Peyer's patch (tissue), 4 donors: ENCODE measurements at regions not wholly inside any gene's neighbourhood (a gene's known extent, or its start where the extent isn't known, plus 50 kb on each side); places are given as distances from the start of the nearest gene placed in this dataset.
A peak's percentile ranks its signal among the peaks of the same experiment; 100 is the strongest.
"Not testable (repeated sequence)": the region's sequence is repeated elsewhere in the genome, so short reads cannot be mapped to it uniquely, and the experiment has no call there.

Experiments used
- DNase-seq, 3 donors: peaks; one replicate each; pipeline ENCODE4 v3.0.0-alpha.2; 2017 to 2019
- H3K27ac ChIP-seq, 4 donors: fragments of 200-600 bp; sonication (generic); one replicate each; pipeline ENCODE4 v1.5.1; 2016 to 2019
- H3K27me3 ChIP-seq, 2 donors: fragments of 200-600 bp; sonication (generic); one replicate each; pipeline ENCODE4 v1.5.1; 2019
- H3K36me3 ChIP-seq, 3 donors: fragments of 200-600 bp; sonication (generic); one replicate each; pipeline ENCODE4 v1.5.1; 2016 to 2019
- H3K4me1 ChIP-seq, 4 donors: fragments of 200-600 bp; sonication (generic); one replicate each; pipeline ENCODE4 v1.5.1; 2016 to 2019
- H3K4me3 ChIP-seq, 4 donors: fragments of 200-600 bp; sonication (generic); 1 replicate in 3 of 4; 2 replicates in 1 of 4; pipeline ENCODE4 v1.5.1; 2016 to 2019; ENCODE audit warnings: mild to moderate bottlenecking in 1 of 4
- H3K9me3 ChIP-seq, 4 donors: fragments of 200-600 bp; sonication (generic); one replicate each; pipeline ENCODE4 v1.5.1; 2016 to 2019; ENCODE audit warnings: mild to moderate bottlenecking in 1 of 4
- CTCF ChIP-seq, 6 experiments: fragments of 450-650 bp in 4 of 6; fragments of 200-600 bp in 2 of 6; sonication (generic) in 1 of 6; IDR thresholded peaks; one replicate each; pipeline ENCODE4 v1.5.1; 2017 to 2019; ENCODE audit warnings: antibody characterized with exemption in 6 of 6, mild to moderate bottlenecking in 3 of 6, moderate library complexity in 1 of 6
- POLR2A ChIP-seq, 2 donors: fragments of 450-650 bp; IDR thresholded peaks; one replicate each; pipeline ENCODE4 v1.5.1; 2017; ENCODE audit warnings: antibody characterized with exemption in 2 of 2, mild to moderate bottlenecking in 2 of 2, moderate library complexity in 2 of 2

GRCh38 chr12:13404111-13404628 lies 207.6 kb downstream of the EMP1 start:
- no peak for DNase-seq
- H3K4me3 ChIP-seq: no peak overlapping the region

GRCh38 chr12:13391375-13391774 lies 194.8 kb downstream of the EMP1 start:
- DNase-seq: not testable (repeated sequence)
- peaks cover 0 to 13% (median 0%) of the 10 kb centered on the region in 4 donors for H3K4me1 ChIP-seq
- H3K27ac ChIP-seq: peak overlapping the region in 2 of 4 donors; percentile 63 to 77

More at GRCh38 chr12:13404111-13404628, 207.6 kb downstream of the EMP1 start:
- no peaks in the 10 kb centered on the region for H3K27me3 ChIP-seq
- no peak for TF ChIP-seq POLR2A (IDR thresholded peaks at IDR 0.05)
- TF ChIP-seq CTCF (IDR thresholded peaks at IDR 0.05): no peak
- H3K27ac ChIP-seq: no peak overlapping the region
- H3K4me1 ChIP-seq: peaks cover 0 to 8% (median 0%) of the 10 kb centered on the region in 4 donors
- H3K9me3 ChIP-seq: no peaks in the 10 kb centered on the region
- H3K36me3 ChIP-seq: no peaks in the 10 kb centered on the region

GRCh38 chr12:13390918-13391317 lies 194.4 kb downstream of the EMP1 start:
- peaks cover 0 to 17% (median 0%) of the 10 kb centered on the region in 4 donors for H3K4me1 ChIP-seq
- peak overlapping the region in 2 of 4 donors; percentile 63 to 77 for H3K27ac ChIP-seq
- H3K4me3 ChIP-seq: no peak overlapping the region
- H3K27me3 ChIP-seq: no peaks in the 10 kb centered on the region
- TF ChIP-seq CTCF (IDR thresholded peaks at IDR 0.05) (no peak), POLR2A (IDR thresholded peaks at IDR 0.05) (no peak)
- DNase-seq: no peak
- H3K36me3 ChIP-seq: no peaks in the 10 kb centered on the region
- H3K9me3 ChIP-seq: no peaks in the 10 kb centered on the region

More at GRCh38 chr12:13391375-13391774, 194.8 kb downstream of the EMP1 start:
- not testable (repeated sequence) for H3K4me3 ChIP-seq, H3K9me3 ChIP-seq, H3K36me3 ChIP-seq, H3K27me3 ChIP-seq

GRCh38 chr12:13390381-13390861 lies 193.9 kb downstream of the EMP1 start:
- H3K27ac ChIP-seq: peak overlapping the region in 2 of 4 donors; percentile 63 to 77

GRCh38 chr12:13387101-13387500 lies 190.6 kb downstream of the EMP1 start:
- Histone ChIP-seq H3K9me3 (no peaks in the 10 kb centered on the region), H3K27me3 (no peaks in the 10 kb centered on the region), H3K4me3 (no peak overlapping the region), H3K4me1 (peaks cover 0 to 22% (median 0%) of the 10 kb centered on the region in 4 donors), H3K27ac (peak overlapping the region in 1 of 4 donors; percentile 76), H3K36me3 (no peaks in the 10 kb centered on the region)
- no peak for DNase-seq
- TF ChIP-seq CTCF (IDR thresholded peaks at IDR 0.05): no peak
- no peak for TF ChIP-seq POLR2A (IDR thresholded peaks at IDR 0.05)

More at GRCh38 chr12:13390381-13390861, 193.9 kb downstream of the EMP1 start:
- Histone ChIP-seq H3K36me3 (no peaks in the 10 kb centered on the region), H3K4me1 (peaks cover 0 to 22% (median 0%) of the 10 kb centered on the region in 4 donors), H3K27me3 (no peaks in the 10 kb centered on the region), H3K9me3 (no peaks in the 10 kb centered on the region), H3K4me3 (no peak overlapping the region)
- peak in 2 of 3 donors; percentile 92 to 93 for DNase-seq
- no peak for TF ChIP-seq POLR2A (IDR thresholded peaks at IDR 0.05)
- no peak for TF ChIP-seq CTCF (IDR thresholded peaks at IDR 0.05)

- peaks cover 0 to 22% (median 0%) of the 10 kb centered on the region in 4 donors for H3K4me1 ChIP-seq
- peak overlapping the region in 2 of 4 donors; percentile 66 to 76 for H3K27ac ChIP-seq
- TF ChIP-seq POLR2A (IDR thresholded peaks at IDR 0.05) (no peak), CTCF (IDR thresholded peaks at IDR 0.05) (no peak)
- no peaks in the 10 kb centered on the region for H3K27me3 ChIP-seq
- DNase-seq: no peak
- H3K36me3 ChIP-seq: no peaks in the 10 kb centered on the region
- no peak overlapping the region for H3K4me3 ChIP-seq
- no peaks in the 10 kb centered on the region for H3K9me3 ChIP-seq
These were observed 190.0 kb downstream of the EMP1 start for GRCh38 chr12:13386323-13387039.
